ENCODE measurements at regions not wholly inside any gene's neighbourhood (a gene's known extent, or its start where the extent isn't known, plus 50 kb on each side); places are given as distances from the start of the nearest gene placed in this dataset.

DNA sequence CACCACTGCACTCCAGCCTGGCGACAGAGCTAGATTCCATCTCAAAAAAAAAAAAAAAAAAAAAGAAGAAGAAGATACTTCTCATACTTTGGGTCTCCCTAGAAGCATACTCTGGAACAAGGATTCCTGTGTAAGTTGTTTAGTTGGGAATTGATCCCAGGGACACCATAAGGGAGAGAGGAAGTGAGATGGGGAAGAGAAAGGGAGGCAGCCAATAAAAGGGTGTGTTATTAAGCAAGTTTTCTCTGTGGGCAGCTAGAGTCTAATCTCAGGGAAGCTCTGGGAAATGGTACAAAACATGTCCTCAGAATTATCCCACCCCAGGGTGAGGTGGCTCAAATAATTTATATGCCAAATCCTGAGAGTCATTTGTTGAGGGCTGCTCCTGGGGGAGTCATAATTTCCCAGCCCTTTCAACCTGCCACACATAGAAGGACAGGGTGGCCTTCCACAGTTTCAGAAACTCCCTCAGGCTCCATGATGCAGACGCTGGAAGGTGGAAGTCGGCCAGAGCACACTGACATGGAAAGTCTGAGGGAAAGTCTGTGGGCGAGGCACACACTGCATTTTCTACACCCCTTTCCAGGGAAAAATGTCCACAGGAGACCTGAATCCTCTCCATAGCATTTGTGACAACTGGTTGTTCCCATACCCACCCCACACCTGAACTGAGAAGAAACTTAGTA lies 86.4 kb upstream of the SLC4A7 start:
- TF ChIP-seq EZH2 (IDR thresholded peaks at IDR 0.05; ENCODE audit: insufficient read depth, poor library complexity, severe bottlenecking) (no peak), EZH2phosphoT487 (IDR thresholded peaks at IDR 0.05; ENCODE audit: insufficient read depth, low read depth) (no peak)
